Hepatocyte (in vitro differentiated cells): ENCODE measurements at regions not wholly inside any gene's neighbourhood (a gene's known extent, or its start where the extent isn't known, plus 50 kb on each side); places are given as distances from the start of the nearest gene placed in this dataset.
A peak's percentile ranks its signal among the peaks of the same experiment; 100 is the strongest.

Experiments
- DNase-seq: peaks from one replicate; pipeline ENCODE4 v3.0.0-alpha.2; 2016; ENCODE audit warnings: low spot score
- H2AFZ ChIP-seq: fragments of 200-600 bp; sonication (generic); 2 replicates; pipeline ENCODE4 v1.6.0; 2016; ENCODE audit warnings: antibody characterized with exemption, mild to moderate bottlenecking
- H3K27ac ChIP-seq: fragments of 200-600 bp; sonication (generic); 2 replicates; pipeline ENCODE4 v1.5.1; 2016; ENCODE audit warnings: mild to moderate bottlenecking
- H3K27me3 ChIP-seq: fragments of 200-600 bp; sonication (generic); 2 replicates; pipeline ENCODE4 v1.6.1; 2016
- H3K36me3 ChIP-seq: fragments of 200-600 bp; sonication (generic); replicated peaks from 2 replicates; pipeline ENCODE4 v1.5.1; 2016; ENCODE audit warnings: low read depth; ENCODE audit not compliant: insufficient read depth
- H3K4me1 ChIP-seq: fragments of 200-600 bp; sonication (generic); 2 replicates; pipeline ENCODE4 v1.5.1; 2016; ENCODE audit warnings: mild to moderate bottlenecking, moderate library complexity; ENCODE audit not compliant: insufficient read depth
- H3K4me2 ChIP-seq: fragments of 200-600 bp; sonication (generic); 2 replicates; pipeline ENCODE4 v1.6.0; 2016
- H3K4me3 ChIP-seq: fragments of 200-600 bp; sonication (generic); 2 replicates; pipeline ENCODE4 v1.5.1; 2016; ENCODE audit warnings: mild to moderate bottlenecking
- H3K79me2 ChIP-seq: fragments of 200-600 bp; sonication (generic); 2 replicates; pipeline ENCODE4 v1.6.0; 2017; ENCODE audit warnings: mild to moderate bottlenecking
- H3K9me2 ChIP-seq: fragments of 200-600 bp; sonication (generic); replicated peaks from 2 replicates; pipeline ENCODE4 v1.6.0; 2017; ENCODE audit warnings: mild to moderate bottlenecking; ENCODE audit not compliant: insufficient read depth
- H3K9me3 ChIP-seq: fragments of 200-600 bp; sonication (generic); 2 replicates; pipeline ENCODE4 v1.5.1; 2016; ENCODE audit warnings: low read depth, mild to moderate bottlenecking
- H4K20me1 ChIP-seq: fragments of 200-600 bp; sonication (generic); 2 replicates; pipeline ENCODE4 v1.6.0; 2016; ENCODE audit warnings: mild to moderate bottlenecking; ENCODE audit not compliant: insufficient read depth, poor library complexity, severe bottlenecking
- EZH2 ChIP-seq: fragments of 200-600 bp; sonication (generic); IDR thresholded peaks from 2 replicates; pipeline ENCODE4 v1.6.1; 2016; ENCODE audit warnings: antibody characterized with exemption, mild to moderate bottlenecking, borderline replicate concordance
- EZH2phosphoT487 ChIP-seq: fragments of 200-600 bp; sonication (generic); IDR thresholded peaks from one replicate; pipeline ENCODE4 v1.6.1; 2018; ENCODE audit warnings: antibody characterized with exemption, mild to moderate bottlenecking, low read depth, moderate library complexity; ENCODE audit not compliant: unreplicated experiment, severe bottlenecking
- WGBS: methylation state at CpG from one replicate; pipeline ENCODE4 v1.1.6; 2016; ENCODE audit warnings: low lambda C conversion rate; ENCODE audit errors: missing lambda C conversion rate; 5-methylcytosine and 5-hydroxymethylcytosine counted together
- TF ChIP-seq, protein P1 (sequence below): fragments of 200-600 bp; sonication (generic); IDR thresholded peaks from 2 replicates; pipeline ENCODE4 v1.5.1; 2016; ENCODE audit warnings: antibody characterized with exemption, mild to moderate bottlenecking; ENCODE audit not compliant: poor library complexity

DNA sequence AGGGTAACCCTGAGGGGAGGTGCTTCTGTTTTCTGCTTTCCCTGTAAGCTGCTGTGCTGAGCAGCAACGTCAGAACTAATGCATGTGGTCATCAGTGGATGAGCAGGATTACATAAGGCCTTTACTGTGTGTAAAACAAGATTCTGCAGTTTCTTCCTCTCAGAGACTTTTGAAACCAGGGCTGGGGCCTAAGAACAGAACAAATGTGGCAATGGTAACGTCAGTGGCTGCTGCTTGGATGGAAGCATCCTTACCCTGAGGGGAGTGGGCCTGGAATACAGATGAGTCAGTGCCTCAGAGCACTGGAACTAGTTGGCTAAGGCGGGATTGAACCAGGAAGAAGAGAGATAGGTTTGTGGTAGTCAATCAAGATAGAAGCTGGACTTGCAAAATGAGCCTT is 180.2 kb upstream of the KCNH8 start:
- no peak for TF ChIP-seq EZH2
- TF ChIP-seq, protein P1, sequence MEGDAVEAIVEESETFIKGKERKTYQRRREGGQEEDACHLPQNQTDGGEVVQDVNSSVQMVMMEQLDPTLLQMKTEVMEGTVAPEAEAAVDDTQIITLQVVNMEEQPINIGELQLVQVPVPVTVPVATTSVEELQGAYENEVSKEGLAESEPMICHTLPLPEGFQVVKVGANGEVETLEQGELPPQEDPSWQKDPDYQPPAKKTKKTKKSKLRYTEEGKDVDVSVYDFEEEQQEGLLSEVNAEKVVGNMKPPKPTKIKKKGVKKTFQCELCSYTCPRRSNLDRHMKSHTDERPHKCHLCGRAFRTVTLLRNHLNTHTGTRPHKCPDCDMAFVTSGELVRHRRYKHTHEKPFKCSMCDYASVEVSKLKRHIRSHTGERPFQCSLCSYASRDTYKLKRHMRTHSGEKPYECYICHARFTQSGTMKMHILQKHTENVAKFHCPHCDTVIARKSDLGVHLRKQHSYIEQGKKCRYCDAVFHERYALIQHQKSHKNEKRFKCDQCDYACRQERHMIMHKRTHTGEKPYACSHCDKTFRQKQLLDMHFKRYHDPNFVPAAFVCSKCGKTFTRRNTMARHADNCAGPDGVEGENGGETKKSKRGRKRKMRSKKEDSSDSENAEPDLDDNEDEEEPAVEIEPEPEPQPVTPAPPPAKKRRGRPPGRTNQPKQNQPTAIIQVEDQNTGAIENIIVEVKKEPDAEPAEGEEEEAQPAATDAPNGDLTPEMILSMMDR = no peak
- no peak for TF ChIP-seq EZH2phosphoT487
- H3K27me3 ChIP-seq = no peaks in the 10 kb centered on the region
- peak; percentile 23 for DNase-seq
- no peak overlapping the region for H2AFZ ChIP-seq
- H3K79me2 ChIP-seq = no peaks in the 10 kb centered on the region
- 51% methylated on average over 3 of the region's 3 CpGs for WGBS
- no peaks in the 10 kb centered on the region for H3K9me2 ChIP-seq
- H3K36me3 ChIP-seq = no peaks in the 10 kb centered on the region
- H3K4me2 ChIP-seq = no peak overlapping the region
- H4K20me1 ChIP-seq = no peaks in the 10 kb centered on the region
- H3K4me1 ChIP-seq = no peaks in the 10 kb centered on the region
- no peaks in the 10 kb centered on the region for H3K9me3 ChIP-seq
- no peak overlapping the region for H3K27ac ChIP-seq
- no peak overlapping the region for H3K4me3 ChIP-seq

DNA sequence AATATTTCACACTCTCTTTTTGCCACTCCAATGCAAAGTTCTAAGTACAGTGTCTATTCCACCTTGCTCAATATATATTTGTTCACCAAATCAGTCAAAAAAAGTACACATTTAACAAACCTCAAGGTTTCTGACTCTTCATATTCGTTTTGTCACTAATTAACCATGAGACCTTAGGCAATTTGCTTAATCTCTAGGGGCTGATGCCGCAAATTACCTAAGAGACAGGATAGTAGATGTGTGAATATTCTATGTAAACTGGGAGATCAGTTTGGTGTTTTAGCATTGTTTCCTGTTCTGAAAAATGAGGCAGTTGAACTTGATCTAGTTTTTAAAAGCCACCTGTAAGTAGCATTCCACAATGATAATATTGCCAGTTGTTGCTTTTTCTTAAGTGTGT is 182.5 kb upstream of the KCNH8 start:
- 74% methylated on average over 2 of the region's 2 CpGs for WGBS
- TF ChIP-seq, protein P1 = no peak
- TF ChIP-seq EZH2phosphoT487 (no peak), EZH2 (no peak)

DNA sequence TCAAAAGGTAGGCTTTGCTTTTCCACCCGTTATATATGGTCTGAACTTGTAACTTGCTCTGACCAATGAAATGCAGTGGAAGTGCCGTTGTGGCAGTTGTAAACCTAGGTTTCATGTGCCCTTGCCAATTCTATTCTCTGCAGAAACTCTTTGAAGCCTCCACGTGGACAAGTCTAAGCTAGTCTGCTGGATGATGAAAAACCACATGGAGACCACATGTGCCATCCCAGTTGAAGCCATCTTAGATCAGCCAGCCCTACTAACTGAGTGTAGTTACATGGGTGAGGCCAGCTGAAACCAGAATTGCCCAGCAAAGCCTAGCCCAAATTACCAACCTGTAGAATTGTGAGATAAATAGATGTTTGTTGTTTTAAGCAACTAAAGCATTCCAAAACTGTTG is 183.7 kb upstream of the KCNH8 start:
- H2AFZ ChIP-seq = no peak overlapping the region
- no peak for DNase-seq
- H3K27me3 ChIP-seq = no peaks in the 10 kb centered on the region
- H3K36me3 ChIP-seq = no peaks in the 10 kb centered on the region
- no peak overlapping the region for H3K27ac ChIP-seq
- H3K4me2 ChIP-seq = no peak overlapping the region
- TF ChIP-seq EZH2phosphoT487 = no peak
- TF ChIP-seq EZH2 = no peak
- TF ChIP-seq, protein P1 = no peak
- H4K20me1 ChIP-seq = no peaks in the 10 kb centered on the region
- no peaks in the 10 kb centered on the region for H3K79me2 ChIP-seq
- H3K9me3 ChIP-seq = no peaks in the 10 kb centered on the region
- H3K9me2 ChIP-seq = no peaks in the 10 kb centered on the region
- no peak overlapping the region for H3K4me3 ChIP-seq
- no peaks in the 10 kb centered on the region for H3K4me1 ChIP-seq
- WGBS = 86% methylated on average over 3 of the region's 3 CpGs

More for the DNA sequence above, 182.5 kb upstream of the KCNH8 start:
- Histone ChIP-seq H3K4me2 (no peak overlapping the region), H3K4me1 (no peaks in the 10 kb centered on the region), H4K20me1 (no peaks in the 10 kb centered on the region), H3K9me3 (no peaks in the 10 kb centered on the region), H3K27ac (no peak overlapping the region), H3K36me3 (no peaks in the 10 kb centered on the region), H3K4me3 (no peak overlapping the region), H3K27me3 (no peaks in the 10 kb centered on the region), H3K9me2 (no peaks in the 10 kb centered on the region), H2AFZ (no peak overlapping the region), H3K79me2 (no peaks in the 10 kb centered on the region)
- no peak for DNase-seq

DNA sequence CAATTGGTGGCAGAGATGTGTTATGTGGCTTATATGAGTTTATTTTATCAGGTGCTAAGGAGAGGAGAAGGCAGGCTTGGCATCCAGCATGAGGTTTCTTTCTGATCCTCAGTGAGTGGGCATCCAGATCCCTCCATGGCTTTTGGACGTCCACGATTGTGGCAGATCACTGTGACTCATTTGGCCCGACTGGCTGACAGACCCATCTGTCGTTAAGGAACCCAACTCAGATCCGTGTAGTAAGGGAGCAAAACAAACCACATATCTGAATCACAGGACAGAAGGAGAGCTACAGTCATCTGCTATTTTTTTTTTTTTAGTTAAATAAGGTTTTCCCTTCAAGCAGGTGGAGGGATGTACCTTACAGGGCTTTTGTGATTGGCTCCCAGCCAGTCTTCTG is 197.0 kb upstream of the KCNH8 start:
- H3K27me3 ChIP-seq = no peaks in the 10 kb centered on the region
- no peak overlapping the region for H3K4me3 ChIP-seq
- no peaks in the 10 kb centered on the region for H3K9me3 ChIP-seq
- no peaks in the 10 kb centered on the region for H3K79me2 ChIP-seq
- no peak for TF ChIP-seq EZH2
- TF ChIP-seq, protein P1 = no peak
- H3K36me3 ChIP-seq = no peaks in the 10 kb centered on the region
- no peak overlapping the region for H3K4me2 ChIP-seq
- no peak for DNase-seq
- H3K4me1 ChIP-seq = no peaks in the 10 kb centered on the region
- WGBS = 82% methylated on average over 5 of the region's 5 CpGs
- no peaks in the 10 kb centered on the region for H3K9me2 ChIP-seq
- H4K20me1 ChIP-seq = no peaks in the 10 kb centered on the region
- H3K27ac ChIP-seq = no peak overlapping the region
- no peak overlapping the region for H2AFZ ChIP-seq
